ENCODE measurements at regions not wholly inside any gene's neighbourhood (a gene's known extent, or its start where the extent isn't known, plus 50 kb on each side); places are given as distances from the start of the nearest gene placed in this dataset.
"Not testable (repeated sequence)": the region's sequence is repeated elsewhere in the genome, so short reads cannot be mapped to it uniquely, and the experiment has no call there.

GRCh38 chr5:166906991-166907713, 1384.3 kb upstream of the WWC1 start:
- no peak for TF ChIP-seq CTCF (IDR thresholded peaks at IDR 0.05; ENCODE audit: extremely low read depth, insufficient read depth, missing control alignments)
- no peak for DNase-seq (ENCODE audit: low spot score)
- in situ Hi-C loops (cut with MboI; ENCODE audit: low pct_unique_long_range_greater_than_20kb, low sequenced_read_pairs, unreplicated experiment) = no loop called here

DNA sequence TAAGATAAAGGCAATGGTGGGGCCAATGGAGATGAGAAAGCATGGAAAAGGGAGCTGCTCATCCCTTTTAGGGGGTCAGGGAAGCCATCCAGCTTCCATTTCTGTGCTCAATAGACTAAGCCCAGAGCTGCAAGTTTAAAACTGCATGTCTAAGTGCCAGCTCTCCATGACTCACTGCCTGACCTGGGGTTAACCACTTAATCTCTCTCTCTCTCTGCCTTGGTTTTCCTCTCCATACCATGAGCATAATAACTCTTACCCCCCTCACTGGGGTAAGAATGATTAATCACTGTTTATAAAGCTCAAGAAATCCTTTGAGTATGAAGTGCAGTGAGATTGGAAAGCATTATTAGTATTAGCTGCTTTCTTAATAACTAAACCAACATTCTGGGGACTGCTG, 1382.4 kb upstream of the WWC1 start:
- no peak for TF ChIP-seq CTCF (IDR thresholded peaks at IDR 0.05; ENCODE audit: extremely low read depth, insufficient read depth, missing control alignments)
- no peak for DNase-seq (ENCODE audit: low spot score)
- in situ Hi-C loops (cut with MboI; ENCODE audit: low pct_unique_long_range_greater_than_20kb, low sequenced_read_pairs, unreplicated experiment) = no loop called here

GRCh38 chr5:166909926-166910325, 1381.5 kb upstream of the WWC1 start:
- no peak for TF ChIP-seq CTCF (IDR thresholded peaks at IDR 0.05; ENCODE audit: extremely low read depth, insufficient read depth, missing control alignments)
- in situ Hi-C loops (cut with MboI; ENCODE audit: low pct_unique_long_range_greater_than_20kb, low sequenced_read_pairs, unreplicated experiment) = no loop called here
- DNase-seq (ENCODE audit: low spot score) = no peak

DNA sequence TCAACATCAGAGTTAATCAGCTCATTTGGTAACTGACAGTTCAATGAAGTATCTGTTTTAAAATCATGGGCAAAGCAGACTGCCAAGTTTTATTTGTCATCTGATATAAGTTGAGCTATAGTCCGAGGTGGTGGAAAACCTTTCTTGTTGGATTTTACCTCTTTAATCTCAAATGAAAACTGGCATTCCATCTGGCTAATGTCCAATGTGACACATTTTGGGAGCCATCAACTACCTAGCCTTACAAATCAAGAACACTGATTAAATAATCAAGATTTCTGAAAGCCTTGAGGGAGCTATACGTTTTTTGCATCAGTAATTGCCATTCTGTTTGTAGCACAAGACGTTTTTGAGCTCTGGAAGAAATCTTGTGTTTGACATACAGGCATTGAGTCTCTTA, 1380.5 kb upstream of the WWC1 start:
- TF ChIP-seq CTCF (IDR thresholded peaks at IDR 0.05; ENCODE audit: extremely low read depth, insufficient read depth, missing control alignments) = no peak
- DNase-seq (ENCODE audit: low spot score) = no peak
- in situ Hi-C loops (cut with MboI; ENCODE audit: low pct_unique_long_range_greater_than_20kb, low sequenced_read_pairs, unreplicated experiment) = no loop called here

GRCh38 chr5:166916021-166916420, 1375.4 kb upstream of the WWC1 start:
- in situ Hi-C loops (cut with MboI; ENCODE audit: low pct_unique_long_range_greater_than_20kb, low sequenced_read_pairs, unreplicated experiment) = no loop called here
- TF ChIP-seq CTCF (IDR thresholded peaks at IDR 0.05; ENCODE audit: extremely low read depth, insufficient read depth, missing control alignments) = no peak
- DNase-seq (ENCODE audit: low spot score) = no peak

DNA sequence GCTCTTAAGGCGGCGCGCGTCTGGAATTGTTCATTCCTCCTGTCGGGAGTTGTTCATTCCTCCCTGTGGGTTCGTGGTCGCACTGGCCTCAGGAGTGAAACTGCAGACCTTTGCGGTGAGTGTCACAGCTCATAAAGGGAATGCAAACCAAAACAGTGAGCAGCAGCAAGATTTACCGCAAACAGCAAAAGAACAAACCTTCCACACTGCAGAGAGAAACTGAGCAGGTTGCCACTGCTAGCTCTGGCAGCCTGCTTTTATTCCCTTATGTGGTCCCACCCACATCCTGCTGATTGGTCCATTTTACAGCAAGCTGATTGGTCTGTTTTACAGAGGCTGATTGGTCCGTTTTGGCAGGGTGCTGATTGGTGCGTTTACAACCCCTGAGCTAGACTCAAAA, 1365.3 kb upstream of the WWC1 start:
- TF ChIP-seq CTCF (IDR thresholded peaks at IDR 0.05; ENCODE audit: extremely low read depth, insufficient read depth, missing control alignments) = no peak
- DNase-seq (ENCODE audit: low spot score) = no peak
- in situ Hi-C loops (cut with MboI; ENCODE audit: low pct_unique_long_range_greater_than_20kb, low sequenced_read_pairs, unreplicated experiment) = no loop called here

GRCh38 chr5:166926806-166927475, 1364.5 kb upstream of the WWC1 start:
- in situ Hi-C loops (cut with MboI; ENCODE audit: low pct_unique_long_range_greater_than_20kb, low sequenced_read_pairs, unreplicated experiment); DNase-seq (ENCODE audit: low spot score): not testable (repeated sequence)
